SK-N-SH (cell line): ENCODE measurements at regions not wholly inside any gene's neighbourhood (a gene's known extent, or its start where the extent isn't known, plus 50 kb on each side); places are given as distances from the start of the nearest gene placed in this dataset.

Experiments
- CTCF ChIA-PET: fragments of 300-600, 350-600 bp; formaldehyde crosslinking; extraction: SDS; loops from one replicate; lab custom pipeline; 2021; lab: Yijun Ruan, JAX
- POLR2A ChIA-PET: fragments of 350-600 bp; sonication (Branson Sonifier 250); formaldehyde crosslinking; extraction: SDS; loops from one replicate; lab custom pipeline; 2020; ENCODE audit warnings: antibody characterized with exemption, inconsistent platforms; lab: Yijun Ruan, JAX
- DNase-seq: peaks from one replicate; pipeline ENCODE4 v3.0.0; 2012
- H2AFZ ChIP-seq: fragments of 200-600 bp; sonication (generic); 2 replicates; pipeline ENCODE4 v1.8.1; 2016; ENCODE audit warnings: antibody characterized with exemption, mild to moderate bottlenecking, low read depth
- H3F3A ChIP-seq: fragments of 200-600 bp; sonication (generic); replicated peaks from 2 replicates; pipeline ENCODE3; 2016; ENCODE audit warnings: antibody characterized with exemption, mild to moderate bottlenecking; ENCODE audit not compliant: insufficient read depth
- H3K27ac ChIP-seq, 2 experiments: fragments of 200-500 bp in 1 of 2; fragments of 200-600 bp in 1 of 2; sonication (Bioruptor generic) in 1 of 2; sonication (generic), shearing (Covaris generic) in 1 of 2; 2 replicates each; pipeline versions ENCODE4 v1.5.1 to v1.6.1; 2014 to 2016; ENCODE audit warnings: low read depth in 2 of 2, inconsistent platforms in 1 of 2, low read length in 1 of 2, mild to moderate bottlenecking in 1 of 2, mixed read lengths in 1 of 2
- H3K27me3 ChIP-seq: fragments of 200-600 bp; sonication (generic), shearing (Covaris generic); 2 replicates; pipeline ENCODE4 v1.6.1; 2016; ENCODE audit warnings: mixed run types; ENCODE audit not compliant: insufficient read depth
- H3K36me3 ChIP-seq, 2 experiments: fragments of 200-500 bp in 1 of 2; fragments of 200-600 bp in 1 of 2; sonication (Bioruptor generic) in 1 of 2; sonication (generic) in 1 of 2; replicated peaks in 1 of 2; 2 replicates each; pipeline versions ENCODE3 to v1.5.1; 2014 to 2016; ENCODE audit warnings: low read length in 1 of 2, mild to moderate bottlenecking in 1 of 2; ENCODE audit not compliant: insufficient read depth in 2 of 2, control insufficient read depth in 1 of 2
- H3K4me1 ChIP-seq, 2 experiments: fragments of 200-500 bp in 1 of 2; fragments of 200-600 bp in 1 of 2; sonication (Bioruptor generic) in 1 of 2; sonication (generic), shearing (Covaris generic) in 1 of 2; 2 replicates each; pipeline versions ENCODE4 v1.5.1 to v1.6.1; 2014 to 2016; ENCODE audit warnings: low read depth in 1 of 2, low read length in 1 of 2, mixed run types in 1 of 2; ENCODE audit not compliant: insufficient read depth in 2 of 2, control insufficient read depth in 1 of 2
- H3K4me2 ChIP-seq: fragments of 200-600 bp; sonication (generic), shearing (Covaris generic); 2 replicates; pipeline ENCODE4 v1.6.1; 2017; ENCODE audit warnings: mixed run types
- H3K4me3 ChIP-seq, 2 experiments: fragments of 200-500 bp in 1 of 2; fragments of 200-600 bp in 1 of 2; sonication (Bioruptor generic) in 1 of 2; sonication (generic), shearing (Covaris generic) in 1 of 2; 2 replicates each; pipeline versions ENCODE4 v1.5.1 to v1.8.1; 2014 to 2016; ENCODE audit warnings: low read depth in 2 of 2, inconsistent platforms in 1 of 2, low read length in 1 of 2, mild to moderate bottlenecking in 1 of 2, mixed read lengths in 1 of 2, moderate library complexity in 1 of 2
- H3K79me2 ChIP-seq: fragments of 200-600 bp; sonication (generic); 2 replicates; pipeline ENCODE4 v1.8.1; 2017; ENCODE audit warnings: mild to moderate bottlenecking; ENCODE audit not compliant: insufficient read depth
- H3K9ac ChIP-seq: fragments of 200-600 bp; sonication (generic); 2 replicates; pipeline ENCODE4 v1.6.1; 2017; ENCODE audit warnings: mixed run types
- H3K9me2 ChIP-seq: fragments of 200-600 bp; sonication (generic); 2 replicates; pipeline ENCODE4 v1.6.1; 2017; ENCODE audit warnings: mixed run types
- H3K9me3 ChIP-seq: fragments of 200-600 bp; sonication (generic); 2 replicates; pipeline ENCODE4 v1.6.1; 2017; ENCODE audit warnings: mixed run types, mild to moderate bottlenecking, moderate library complexity
- H4K20me1 ChIP-seq: fragments of 200-600 bp; sonication (generic); 2 replicates; pipeline ENCODE4 v1.6.1; 2017; ENCODE audit warnings: mild to moderate bottlenecking, mixed run types; ENCODE audit not compliant: insufficient read depth
- CTCF ChIP-seq: fragments of 200-600 bp; sonication (generic); IDR thresholded peaks from 2 replicates; pipeline ENCODE4 v1.6.1; 2017; ENCODE audit warnings: antibody characterized with exemption, mild to moderate bottlenecking, moderate library complexity
- ELF1 ChIP-seq: IDR thresholded peaks from 2 replicates; pipeline ENCODE4 v1.4.0; 2012
- FOSL2 ChIP-seq: IDR thresholded peaks from 2 replicates; pipeline ENCODE4 v1.4.0; 2012; ENCODE audit warnings: low read depth, mild to moderate bottlenecking, moderate library complexity, borderline replicate concordance
- JUND ChIP-seq: IDR thresholded peaks from 2 replicates; pipeline ENCODE4 v1.4.0; 2012
- MAX ChIP-seq: IDR thresholded peaks from 2 replicates; pipeline ENCODE4 v1.4.0; 2012; ENCODE audit warnings: low read depth
- NFIC ChIP-seq: IDR thresholded peaks from 2 replicates; pipeline ENCODE4 v1.4.0; 2012; ENCODE audit warnings: borderline replicate concordance
- NRF1 ChIP-seq: IDR thresholded peaks from 2 replicates; pipeline ENCODE4 v1.6.1; 2012; ENCODE audit warnings: low read depth, mild to moderate bottlenecking, low read length
- POLR2AphosphoS5 ChIP-seq: IDR thresholded peaks from 2 replicates; pipeline ENCODE4 v1.6.1; 2012; ENCODE audit warnings: low read depth, low read length
- RFX5 ChIP-seq: IDR thresholded peaks from 2 replicates; pipeline ENCODE4 v1.6.1; 2012; ENCODE audit warnings: mild to moderate bottlenecking, improper control_type of control experiment, low read length
- RXRA ChIP-seq: IDR thresholded peaks from 2 replicates; pipeline ENCODE4 v1.4.0; 2012; ENCODE audit warnings: low read depth, mild to moderate bottlenecking, borderline replicate concordance
- SIN3A ChIP-seq: IDR thresholded peaks from 2 replicates; pipeline ENCODE4 v1.6.1; 2012; ENCODE audit warnings: low read depth, mild to moderate bottlenecking, low read length, moderate library complexity, borderline replicate concordance
- TAF1 ChIP-seq: IDR thresholded peaks from 2 replicates; pipeline ENCODE4 v1.6.1; 2012; ENCODE audit warnings: low read depth, mild to moderate bottlenecking, low read length, moderate library complexity, borderline replicate concordance
- TCF12 ChIP-seq: IDR thresholded peaks from 2 replicates; pipeline ENCODE4 v1.4.0; 2012
- TEAD4 ChIP-seq: IDR thresholded peaks from 2 replicates; pipeline ENCODE4 v1.4.0; 2012; ENCODE audit warnings: mild to moderate bottlenecking, borderline replicate concordance; ENCODE audit not compliant: insufficient read depth
- USF1 ChIP-seq: IDR thresholded peaks from 2 replicates; pipeline ENCODE4 v1.4.0; 2012; ENCODE audit warnings: low read depth, borderline replicate concordance
- ZBTB33 ChIP-seq: IDR thresholded peaks from 2 replicates; pipeline ENCODE4 v1.4.0; 2012; ENCODE audit warnings: low read depth, borderline replicate concordance
- WGBS: methylation state at CpG from one replicate; pipeline ENCODE4 v1.1.6; 2017; ENCODE audit warnings: low lambda C conversion rate; 5-methylcytosine and 5-hydroxymethylcytosine counted together

- Histone ChIP-seq H3K27ac (no peak overlapping the region), H2AFZ (no peak overlapping the region), H3K9me3 (no peaks in the 10 kb centered on the region), H3K4me2 (no peak overlapping the region), H3K4me1 (no peaks in the 10 kb centered on the region), H4K20me1 (no peaks in the 10 kb centered on the region), H3K27me3 (no peaks in the 10 kb centered on the region), H3K79me2 (no peaks in the 10 kb centered on the region), H3K9me2 (no peaks in the 10 kb centered on the region), H3F3A (no peaks in the 10 kb centered on the region), H3K4me3 (no peak overlapping the region), H3K9ac (no peak overlapping the region), H3K36me3 (no peaks in the 10 kb centered on the region)
- TF ChIP-seq MAX = no peak
- no peak for TF ChIP-seq NRF1
- TF ChIP-seq ELF1 = no peak
- no peak for TF ChIP-seq RXRA
- no peak for TF ChIP-seq SIN3A
- TF ChIP-seq JUND = no peak
- no peak for TF ChIP-seq ZBTB33
- CTCF ChIA-PET = no interaction called here
- POLR2A ChIA-PET = no interaction called here
- DNase-seq = no peak
- 3% methylated on average over 2 of the region's 2 CpGs for WGBS
These were observed 1715.1 kb downstream of the PCDH7 start for GRCh38 chr4:32435308-32435707.

- no peaks in the 10 kb centered on the region for H3K79me2 ChIP-seq
- H3K4me3 ChIP-seq = no peak overlapping the region
- TF ChIP-seq NRF1 = no peak
- no peak for TF ChIP-seq TCF12
- no peak for TF ChIP-seq CTCF
- TF ChIP-seq RFX5 = no peak
- no peak for TF ChIP-seq POLR2AphosphoS5
- no peak for TF ChIP-seq FOSL2
- TF ChIP-seq TAF1 = no peak
- TF ChIP-seq USF1 = no peak
- TF ChIP-seq TEAD4 = no peak
- TF ChIP-seq NFIC = no peak
- POLR2A ChIA-PET = no interaction called here
- 0% methylated on average over 3 of the region's 3 CpGs for WGBS
- DNase-seq = no peak
- no peaks in the 10 kb centered on the region for H3K36me3 ChIP-seq
- CTCF ChIA-PET = no interaction called here
- H2AFZ ChIP-seq = no peak overlapping the region
- H4K20me1 ChIP-seq = no peaks in the 10 kb centered on the region
- no peaks in the 10 kb centered on the region for H3K9me3 ChIP-seq
- H3K4me2 ChIP-seq = no peak overlapping the region
- H3K27me3 ChIP-seq = no peaks in the 10 kb centered on the region
- H3K9ac ChIP-seq = no peak overlapping the region
- no peaks in the 10 kb centered on the region for H3F3A ChIP-seq
- H3K27ac ChIP-seq = no peak overlapping the region
- no peaks in the 10 kb centered on the region for H3K9me2 ChIP-seq
- no peaks in the 10 kb centered on the region for H3K4me1 ChIP-seq
These were observed 1716.6 kb downstream of the PCDH7 start for GRCh38 chr4:32436816-32437215.
